K562 (cell line): ENCODE measurements at regions not wholly inside any gene's neighbourhood (a gene's known extent, or its start where the extent isn't known, plus 50 kb on each side); places are given as distances from the start of the nearest gene placed in this dataset.

Experiments used
- ATAC-seq: fragments of 200-7000 bp; cut with Tn5 transposase; 3 replicates; pipeline ENCODE4 v1.9.1; 2020; ENCODE audit warnings: moderate library complexity
- BruUV-seq: library from RNA; stranded (reverse); fragments of 400-500 nt; replicated peaks from 2 replicates; lab custom pipeline; 2021; lab: Mats Ljungman, UMichigan
- CTCF ChIA-PET: fragments of 300-600 bp; formaldehyde crosslinking; extraction: SDS; loops from one replicate; lab custom pipeline; 2021; ENCODE audit warnings: low intra/inter-chr PET ratio; lab: Yijun Ruan, JAX
- POLR2A ChIA-PET: fragments of 300-600, 350-650 bp; sonication (Branson Sonifier 250); formaldehyde crosslinking; extraction: SDS; loops from one replicate; lab custom pipeline; 2021; ENCODE audit warnings: antibody characterized with exemption, inconsistent platforms; lab: Yijun Ruan, JAX
- DNase-seq, 4 experiments: peaks; one replicate each; pipeline versions ENCODE4 v3.0.0 to v3.0.0-alpha.2; 2011 to 2018; ENCODE audit warnings: low spot score in 3 of 4, mixed read lengths in 3 of 4; ENCODE audit errors: extremely low read depth in 1 of 4
- FAIRE-seq: peaks from 2 replicates; lab custom pipeline; 2011; peaks lifted over from hg19 to GRCh38; lab: Jason Lieb, UNC
- H2AFZ ChIP-seq: 2 replicates; pipeline ENCODE4 v1.6.0; 2011; ENCODE audit warnings: low read depth, low read length, control low read depth, inconsistent platforms
- H3K27ac ChIP-seq: fragments of 200-600 bp; 3 replicates; pipeline ENCODE4 v1.8.0; 2011; ENCODE audit warnings: low read depth, mild to moderate bottlenecking, control low read depth, inconsistent platforms, low read length, moderate library complexity, mixed read lengths; ENCODE audit errors: extremely low read depth
- H3K27me3 ChIP-seq, 2 experiments: fragments of 300-600 bp in 1 of 2; 2 replicates in 1 of 2; 3 replicates in 1 of 2; pipeline versions ENCODE4 v1.6.0 to v1.8.0; 2011; ENCODE audit warnings: inconsistent platforms in 2 of 2, low read length in 2 of 2, mild to moderate bottlenecking in 1 of 2, mixed read lengths in 1 of 2, moderate library complexity in 1 of 2; ENCODE audit not compliant: control insufficient read depth in 2 of 2, insufficient read depth in 2 of 2
- H3K36me3 ChIP-seq: fragments of 300-600 bp; 3 replicates; pipeline ENCODE4 v1.8.0; 2011; ENCODE audit warnings: mild to moderate bottlenecking, low read length, inconsistent platforms; ENCODE audit not compliant: control insufficient read depth, insufficient read depth
- H3K4me1 ChIP-seq, 2 experiments: fragments of 200-600 bp in 1 of 2; replicated peaks in 1 of 2; 2 replicates in 1 of 2; 3 replicates in 1 of 2; pipeline versions ENCODE4 v1.5.1 to v1.8.0; 2011; ENCODE audit warnings: inconsistent platforms in 2 of 2, low read length in 2 of 2, mild to moderate bottlenecking in 1 of 2, mixed read lengths in 1 of 2, moderate library complexity in 1 of 2; ENCODE audit not compliant: control insufficient read depth in 2 of 2, insufficient read depth in 2 of 2
- H3K4me2 ChIP-seq: 2 replicates; pipeline ENCODE4 v1.6.1; 2011; ENCODE audit warnings: low read length, control low read depth, inconsistent platforms, mixed read lengths; ENCODE audit not compliant: insufficient read depth
- H3K4me3 ChIP-seq: fragments of 200-600 bp; sonication (generic), shearing (Covaris generic); 2 replicates; pipeline ENCODE4 v1.5.1; 2016; ENCODE audit warnings: control low read depth, inconsistent platforms
- H3K79me2 ChIP-seq: fragments of 200-600 bp; 3 replicates; pipeline ENCODE4 v1.8.0; 2011; ENCODE audit warnings: low read length, inconsistent platforms; ENCODE audit not compliant: control insufficient read depth, insufficient read depth
- H3K9ac ChIP-seq, 2 experiments: 2 replicates each; pipeline versions ENCODE4 v1.6.0 to v1.6.1; 2011; ENCODE audit warnings: low read depth in 2 of 2, low read length in 2 of 2, control low read depth in 1 of 2, inconsistent platforms in 1 of 2, mild to moderate bottlenecking in 1 of 2, mixed read lengths in 1 of 2; ENCODE audit not compliant: insufficient read depth in 1 of 2
- H3K9me1 ChIP-seq: one replicate; pipeline ENCODE4 v1.6.0; 2011; ENCODE audit warnings: inconsistent platforms, mild to moderate bottlenecking, low read length, moderate library complexity; ENCODE audit not compliant: control insufficient read depth, insufficient read depth
- H3K9me3 ChIP-seq: replicated peaks from 2 replicates; pipeline ENCODE4 v1.5.1; 2011; ENCODE audit warnings: low read depth, low read length, inconsistent platforms; ENCODE audit not compliant: control insufficient read depth, insufficient read depth
- H4K20me1 ChIP-seq: replicated peaks from 2 replicates; pipeline ENCODE4 v1.6.1; 2011; ENCODE audit warnings: low read length, inconsistent platforms, mixed read lengths; ENCODE audit not compliant: control insufficient read depth, insufficient read depth
- CBFB ChIP-seq: sonication (generic); formaldehyde crosslinking; IDR thresholded peaks from 2 replicates; pipeline ENCODE4 v1.4.0; 2020; ENCODE audit warnings: mild to moderate bottlenecking, missing genetic modification reagents
- COPS2 ChIP-seq: fragments of 450-650 bp; conservative IDR thresholded peaks from 2 replicates; pipeline ENCODE4 v1.6.1; 2016; ENCODE audit warnings: mild to moderate bottlenecking, moderate library complexity
- DMBX1 ChIP-seq: fragments of 250-450 bp; sonication (Bioruptor Pico); IDR thresholded peaks from 2 replicates; pipeline ENCODE4 v1.8.0; 2022; ENCODE audit warnings: inconsistent platforms, mild to moderate bottlenecking, moderate library complexity, borderline replicate concordance
- FOXK1 ChIP-seq: sonication (generic); formaldehyde crosslinking; IDR thresholded peaks from 2 replicates; pipeline ENCODE4 v1.8.0; 2022; ENCODE audit warnings: missing genetic modification reagents, mild to moderate bottlenecking, borderline replicate concordance
- JUNB ChIP-seq: fragments of 450-650 bp; formaldehyde crosslinking; conservative IDR thresholded peaks from 2 replicates; pipeline ENCODE4 v1.4.0; 2020; ENCODE audit warnings: mild to moderate bottlenecking
- NFRKB ChIP-seq: fragments of 450-650 bp; IDR thresholded peaks from 2 replicates; pipeline ENCODE4 v1.6.1; 2016; ENCODE audit warnings: low read depth
- RBM25 ChIP-seq: fragments of 200-400 bp; formaldehyde crosslinking; IDR thresholded peaks from 2 replicates; pipeline ENCODE4 v1.6.1; 2018; ENCODE audit warnings: low read length, low read depth, moderate library complexity; ENCODE audit not compliant: severe bottlenecking
- SIN3A ChIP-seq, 2 experiments: fragments of 150-350 bp in 1 of 2; IDR thresholded peaks; 2 replicates each; pipeline ENCODE4 v1.6.1; 2011 to 2016; ENCODE audit warnings: borderline replicate concordance in 2 of 2, low read depth in 2 of 2, low read length in 2 of 2, mild to moderate bottlenecking in 2 of 2, moderate library complexity in 2 of 2; ENCODE audit not compliant: control insufficient read depth in 1 of 2
- SIX5 ChIP-seq, 2 experiments: IDR thresholded peaks; 2 replicates each; pipeline ENCODE4 v1.6.1; 2011; ENCODE audit warnings: low read length in 2 of 2, borderline replicate concordance in 1 of 2, low read depth in 1 of 2, mild to moderate bottlenecking in 1 of 2, moderate library complexity in 1 of 2; ENCODE audit not compliant: insufficient read depth in 1 of 2
- SMARCA5 ChIP-seq: fragments of 450-650 bp; IDR thresholded peaks from 2 replicates; pipeline ENCODE4 v1.6.1; 2016
- ZFP30 ChIP-seq: fragments of 250-450 bp; sonication (Bioruptor Pico); IDR thresholded peaks from 2 replicates; pipeline ENCODE4 v1.8.0; 2022; ENCODE audit warnings: moderate library complexity, mild to moderate bottlenecking, inconsistent platforms, borderline replicate concordance
- ZFP91 ChIP-seq: sonication (generic); formaldehyde crosslinking; IDR thresholded peaks from 2 replicates; pipeline ENCODE4 v1.8.0; 2022; ENCODE audit warnings: mild to moderate bottlenecking, missing genetic modification reagents
- WGBS: fragments of 100-300 bp; shearing (Covaris generic); methylation state at CpG from one replicate; pipeline ENCODE4 v1.1.6; 2016; ENCODE audit warnings: low coverage, mixed read lengths; ENCODE audit not compliant: insufficient coverage; ENCODE audit errors: missing lambda C conversion rate; 5-methylcytosine and 5-hydroxymethylcytosine counted together
- in situ Hi-C: fragments of 300-500 bp; cut with MboI; formaldehyde crosslinking; loops from 4 replicates; pipeline ENCODE4 v1.15.0; 2018; ENCODE audit warnings: inconsistent platforms, mixed read lengths
- intact Hi-C: fragments of 100-400 bp; cut with micrococcal nuclease; formaldehyde crosslinking; loops from 2 replicates; pipeline ENCODE4 v1.14.2; 2022
- TF ChIP-seq, protein P1 (sequence below): IDR thresholded peaks from 2 replicates; pipeline ENCODE4 v1.6.1; 2011; ENCODE audit not compliant: insufficient read length; ENCODE audit errors: extremely low read depth

- POLR2A ChIA-PET, result interaction anchor here (1.0 to 1.4 kb wide), 2 partner anchors 13 to 25 kb away, joined by 3 read pairs; no protein-coding TSS in a partner anchor
- no peak overlapping the region for H3K4me3 ChIP-seq
- H3K9me3 ChIP-seq, result no peaks in the 10 kb centered on the region
- ATAC-seq (no peak), DNase-seq (no peak), FAIRE-seq (no peak)
- no peak overlapping the region for H2AFZ ChIP-seq
- in situ Hi-C loops, result no loop called here
- CTCF ChIA-PET, result no interaction called here
- no peaks in the 10 kb centered on the region; a peak in 2 of 5 replicates for H3K4me1 ChIP-seq
- no peak overlapping the region for H3K4me2 ChIP-seq
- BruUV-seq, result no TSS peak
- H3K9ac ChIP-seq, result no peak overlapping the region
- WGBS, result 73% methylated on average over 7 of the region's 7 CpGs
- intact Hi-C loops, result no loop called here
- H3K27ac ChIP-seq, result no peak overlapping the region
- TF ChIP-seq DMBX1 (CRISPR knock-in tag), result no peak
- TF ChIP-seq, protein P1, sequence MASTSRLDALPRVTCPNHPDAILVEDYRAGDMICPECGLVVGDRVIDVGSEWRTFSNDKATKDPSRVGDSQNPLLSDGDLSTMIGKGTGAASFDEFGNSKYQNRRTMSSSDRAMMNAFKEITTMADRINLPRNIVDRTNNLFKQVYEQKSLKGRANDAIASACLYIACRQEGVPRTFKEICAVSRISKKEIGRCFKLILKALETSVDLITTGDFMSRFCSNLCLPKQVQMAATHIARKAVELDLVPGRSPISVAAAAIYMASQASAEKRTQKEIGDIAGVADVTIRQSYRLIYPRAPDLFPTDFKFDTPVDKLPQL, result no peak
- no peak for TF ChIP-seq NFRKB
- no peak for TF ChIP-seq COPS2
- no peaks in the 10 kb centered on the region for H3K36me3 ChIP-seq
- H3K9me1 ChIP-seq, result no peaks in the 10 kb centered on the region
- no peaks in the 10 kb centered on the region for H3K79me2 ChIP-seq
- H4K20me1 ChIP-seq, result no peaks in the 10 kb centered on the region
- peaks cover 0 to 2% of the 10 kb centered on the region in 2 experiments; a peak in 1 of 5 replicates for H3K27me3 ChIP-seq
Measured at GRCh38 chr5:54754420-54754819, 231.0 kb downstream of the ESM1 start.

DNA sequence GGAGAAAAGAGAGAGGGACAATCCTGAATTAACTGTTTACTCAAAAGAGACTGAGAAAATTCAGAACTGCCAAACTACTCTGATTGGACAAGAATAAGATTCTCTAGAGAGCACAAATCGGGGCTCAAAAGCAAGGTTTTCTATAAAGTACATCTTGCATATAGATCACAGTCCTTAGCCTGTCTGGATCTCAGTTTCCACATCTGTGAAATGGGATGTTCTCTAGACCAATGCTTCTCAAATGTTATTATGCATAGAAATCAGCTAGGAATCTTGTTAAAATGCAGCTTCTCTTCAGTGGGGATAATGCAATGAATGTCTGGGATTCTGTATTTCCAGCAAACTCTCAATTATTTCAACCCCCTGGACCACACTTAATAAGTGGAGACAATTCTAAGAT, 231.6 kb downstream of the ESM1 start:
- BruUV-seq, result no TSS peak
- POLR2A ChIA-PET, result interaction anchor here (1.0 to 1.4 kb wide), 3 partner anchors 11 to 25 kb away, joined by 3 to 4 read pairs (median 3); no protein-coding TSS in a partner anchor
- FAIRE-seq (no peak), ATAC-seq (no peak), DNase-seq (no peak)
- H4K20me1 ChIP-seq, result no peaks in the 10 kb centered on the region
- intact Hi-C loops (no loop called here), in situ Hi-C loops (no loop called here)
- H3K79me2 ChIP-seq, result no peaks in the 10 kb centered on the region
- no peaks in the 10 kb centered on the region for H3K9me1 ChIP-seq
- H3K9me3 ChIP-seq, result no peaks in the 10 kb centered on the region
- no peak overlapping the region for H3K4me3 ChIP-seq
- H3K4me2 ChIP-seq, result no peak overlapping the region
- no peak overlapping the region for H3K9ac ChIP-seq
- H2AFZ ChIP-seq, result no peak overlapping the region
- no peak overlapping the region for H3K27ac ChIP-seq
- H3K36me3 ChIP-seq, result no peaks in the 10 kb centered on the region
- H3K4me1 ChIP-seq, result no peaks in the 10 kb centered on the region; a peak in 2 of 5 replicates
- H3K27me3 ChIP-seq, result peaks cover 0 to 2% of the 10 kb centered on the region in 2 experiments; a peak in 1 of 5 replicates
- WGBS, result 13% methylated on average over 1 of the region's 1 CpG
- CTCF ChIA-PET, result no interaction called here
- TF ChIP-seq SIX5 (IDR thresholded peaks at IDR 0.05; ENCODE audit: borderline replicate concordance in 1 of 2, insufficient read depth in 1 of 2, low read depth in 1 of 2, low read length in 2 of 2), result no peak
- no peak for TF ChIP-seq CBFB (CRISPR knock-in tag)
- TF ChIP-seq ZFP30, result no peak
- peak; percentile 98 for TF ChIP-seq RBM25
- TF ChIP-seq FOXK1 (CRISPR knock-in tag), result no peak
- TF ChIP-seq JUNB (CRISPR knock-in tag), result no peak
- TF ChIP-seq ZFP91 (CRISPR knock-in tag), result no peak
- TF ChIP-seq SIN3A (IDR thresholded peaks at IDR 0.05; ENCODE audit: borderline replicate concordance in 2 of 2, control insufficient read depth in 1 of 2, low read depth in 2 of 2, low read length in 2 of 2), result no peak
- no peak for TF ChIP-seq SMARCA5
